MCF 10A (cell line): ENCODE measurements at regions not wholly inside any gene's neighbourhood (a gene's known extent, or its start where the extent isn't known, plus 50 kb on each side); places are given as distances from the start of the nearest gene placed in this dataset.
"Not testable (repeated sequence)": the region's sequence is repeated elsewhere in the genome, so short reads cannot be mapped to it uniquely, and the experiment has no call there.

Source experiments
- BruUV-seq: library from RNA; stranded (reverse); fragments of 400-500 nt; replicated peaks from 2 replicates; lab custom pipeline; 2021; lab: Mats Ljungman, UMichigan
- CTCF ChIA-PET: fragments of 300-600 bp; sonication (Branson Sonifier 250); formaldehyde crosslinking; extraction: SDS; loops from one replicate; lab custom pipeline; 2021; ENCODE audit warnings: antibody characterized with exemption, inconsistent platforms; lab: Yijun Ruan, JAX
- POLR2A ChIA-PET: fragments of 300-600, 350-650 bp; sonication (Branson Sonifier 250); formaldehyde crosslinking; extraction: SDS; loops from one replicate; lab custom pipeline; 2020; ENCODE audit warnings: antibody characterized with exemption, inconsistent platforms; lab: Yijun Ruan, JAX
- DNase-seq: peaks from one replicate; pipeline ENCODE4 v3.0.0-alpha.2; 2018; ENCODE audit not compliant: unreplicated experiment
- H3K27ac Mint-ChIP-seq: one replicate; pipeline ENCODE4 v1.8.0; 2022; ENCODE audit warnings: mild to moderate bottlenecking, low read depth, mixed read lengths; ENCODE audit not compliant: unreplicated experiment
- H3K27me3 Mint-ChIP-seq: one replicate; pipeline ENCODE4 v1.8.0; 2022; ENCODE audit warnings: mixed read lengths; ENCODE audit not compliant: insufficient read depth, unreplicated experiment
- H3K36me3 Mint-ChIP-seq: one replicate; pipeline ENCODE4 v1.8.0; 2022; ENCODE audit warnings: mild to moderate bottlenecking, moderate library complexity, mixed read lengths; ENCODE audit not compliant: insufficient read depth, unreplicated experiment
- H3K4me1 Mint-ChIP-seq: one replicate; pipeline ENCODE4 v1.8.0; 2022; ENCODE audit warnings: mixed read lengths; ENCODE audit not compliant: insufficient read depth, unreplicated experiment
- H3K4me3 Mint-ChIP-seq: one replicate; pipeline ENCODE4 v1.8.0; 2022; ENCODE audit warnings: mild to moderate bottlenecking, moderate library complexity, mixed read lengths; ENCODE audit not compliant: unreplicated experiment
- H3K9me3 Mint-ChIP-seq: one replicate; pipeline ENCODE4 v1.8.0; 2022; ENCODE audit warnings: mixed read lengths; ENCODE audit not compliant: unreplicated experiment
- intact Hi-C: fragments of 100-400 bp; cut with micrococcal nuclease; formaldehyde crosslinking; loops from 2 replicates; pipeline ENCODE4 v1.14.1; 2022
- TF ChIP-seq, protein P1 (sequence below): fragments of 200-600 bp; IDR thresholded peaks from one replicate; pipeline ENCODE4 v1.8.0; 2022; ENCODE audit warnings: antibody characterized with exemption, mild to moderate bottlenecking; ENCODE audit not compliant: unreplicated experiment

DNA sequence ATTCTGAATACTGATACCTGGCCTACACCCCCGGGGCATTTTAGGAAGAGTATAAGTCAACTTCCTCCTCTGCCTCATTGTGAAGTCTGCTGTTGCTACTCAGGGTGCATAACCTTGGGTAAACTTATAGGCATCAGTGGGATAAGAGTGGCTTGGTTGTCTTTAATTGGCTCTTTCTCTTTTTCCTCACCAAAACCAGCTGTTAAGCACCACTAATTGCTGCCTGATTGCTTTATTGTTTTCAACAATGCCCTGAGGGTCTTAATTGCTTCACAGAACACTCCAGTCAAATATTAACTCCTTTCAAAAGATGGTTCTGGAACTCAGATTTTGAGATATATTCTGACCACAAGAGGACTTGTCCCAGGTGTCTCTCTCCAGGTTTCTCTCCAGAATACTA lies 337.0 kb upstream of the MAGEB16 start:
- Mint-ChIP-seq H3K4me1 (no peaks in the 10 kb centered on the region), H3K27me3 (peaks cover 23% of the 10 kb centered on the region), H3K36me3 (no peaks in the 10 kb centered on the region), H3K9me3 (no peaks in the 10 kb centered on the region), H3K4me3 (no peak overlapping the region), H3K27ac (no peak overlapping the region)
- no TSS peak for BruUV-seq
- ChIA-PET CTCF (no interaction called here), POLR2A (no interaction called here)
- TF ChIP-seq, protein P1, sequence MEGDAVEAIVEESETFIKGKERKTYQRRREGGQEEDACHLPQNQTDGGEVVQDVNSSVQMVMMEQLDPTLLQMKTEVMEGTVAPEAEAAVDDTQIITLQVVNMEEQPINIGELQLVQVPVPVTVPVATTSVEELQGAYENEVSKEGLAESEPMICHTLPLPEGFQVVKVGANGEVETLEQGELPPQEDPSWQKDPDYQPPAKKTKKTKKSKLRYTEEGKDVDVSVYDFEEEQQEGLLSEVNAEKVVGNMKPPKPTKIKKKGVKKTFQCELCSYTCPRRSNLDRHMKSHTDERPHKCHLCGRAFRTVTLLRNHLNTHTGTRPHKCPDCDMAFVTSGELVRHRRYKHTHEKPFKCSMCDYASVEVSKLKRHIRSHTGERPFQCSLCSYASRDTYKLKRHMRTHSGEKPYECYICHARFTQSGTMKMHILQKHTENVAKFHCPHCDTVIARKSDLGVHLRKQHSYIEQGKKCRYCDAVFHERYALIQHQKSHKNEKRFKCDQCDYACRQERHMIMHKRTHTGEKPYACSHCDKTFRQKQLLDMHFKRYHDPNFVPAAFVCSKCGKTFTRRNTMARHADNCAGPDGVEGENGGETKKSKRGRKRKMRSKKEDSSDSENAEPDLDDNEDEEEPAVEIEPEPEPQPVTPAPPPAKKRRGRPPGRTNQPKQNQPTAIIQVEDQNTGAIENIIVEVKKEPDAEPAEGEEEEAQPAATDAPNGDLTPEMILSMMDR = no peak
- DNase-seq = no peak
- intact Hi-C loops = no loop called here

DNA sequence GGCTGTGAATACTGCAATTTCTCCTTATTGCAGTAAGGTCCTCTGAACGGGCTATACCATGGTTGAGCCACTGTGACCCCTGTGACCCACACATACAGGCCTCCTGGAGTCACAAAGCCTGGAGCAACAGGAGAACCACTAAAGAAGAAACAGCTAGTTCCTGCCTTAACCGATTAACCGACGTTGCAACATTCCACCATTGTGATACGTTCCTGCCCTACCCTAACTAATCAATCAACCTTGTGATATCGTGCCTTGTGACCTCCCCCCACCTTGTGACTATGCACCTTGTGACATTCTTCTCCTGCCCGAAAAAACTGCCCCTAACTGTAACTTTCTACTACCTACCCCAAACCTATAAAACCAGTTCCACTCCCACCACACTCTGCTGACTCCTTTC lies 301.5 kb upstream of the MAGEB16 start:
- BruUV-seq, CTCF ChIA-PET, H3K27ac Mint-ChIP-seq, H3K4me3 Mint-ChIP-seq, H3K9me3 Mint-ChIP-seq, H3K4me1 Mint-ChIP-seq, DNase-seq, H3K36me3 Mint-ChIP-seq, intact Hi-C loops, POLR2A ChIA-PET: not testable (repeated sequence)
- peaks cover 14% of the 10 kb centered on the region for H3K27me3 Mint-ChIP-seq

DNA sequence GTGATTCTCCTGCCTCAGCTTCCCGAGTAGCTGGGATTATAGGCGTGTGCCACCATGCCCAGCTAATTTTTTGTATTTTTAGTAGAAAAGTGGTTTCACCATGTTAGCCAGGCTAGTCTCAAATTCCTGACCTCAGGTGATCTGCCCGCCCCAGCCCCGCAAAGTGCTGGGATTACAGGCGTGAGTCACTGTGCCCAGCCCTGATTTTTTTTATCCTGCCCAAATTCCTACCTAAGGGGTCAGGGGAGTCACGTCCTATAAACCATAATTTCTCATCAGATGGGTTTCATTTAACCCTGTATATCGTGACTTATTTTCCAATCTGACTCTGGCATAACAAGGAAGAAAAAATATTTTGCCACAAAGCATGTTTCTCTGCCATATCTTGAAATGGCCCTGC lies 300.7 kb upstream of the MAGEB16 start:
- BruUV-seq, H3K36me3 Mint-ChIP-seq, H3K27ac Mint-ChIP-seq, H3K9me3 Mint-ChIP-seq, intact Hi-C loops, H3K4me3 Mint-ChIP-seq, H3K27me3 Mint-ChIP-seq, H3K4me1 Mint-ChIP-seq, POLR2A ChIA-PET: not testable (repeated sequence)
- peak; percentile 20 for DNase-seq
- CTCF ChIA-PET = interaction anchor here (0.5 to 0.7 kb wide), 2 partner anchors 12 to 89 kb away, joined by 5 read pairs; no protein-coding TSS in a partner anchor

DNA sequence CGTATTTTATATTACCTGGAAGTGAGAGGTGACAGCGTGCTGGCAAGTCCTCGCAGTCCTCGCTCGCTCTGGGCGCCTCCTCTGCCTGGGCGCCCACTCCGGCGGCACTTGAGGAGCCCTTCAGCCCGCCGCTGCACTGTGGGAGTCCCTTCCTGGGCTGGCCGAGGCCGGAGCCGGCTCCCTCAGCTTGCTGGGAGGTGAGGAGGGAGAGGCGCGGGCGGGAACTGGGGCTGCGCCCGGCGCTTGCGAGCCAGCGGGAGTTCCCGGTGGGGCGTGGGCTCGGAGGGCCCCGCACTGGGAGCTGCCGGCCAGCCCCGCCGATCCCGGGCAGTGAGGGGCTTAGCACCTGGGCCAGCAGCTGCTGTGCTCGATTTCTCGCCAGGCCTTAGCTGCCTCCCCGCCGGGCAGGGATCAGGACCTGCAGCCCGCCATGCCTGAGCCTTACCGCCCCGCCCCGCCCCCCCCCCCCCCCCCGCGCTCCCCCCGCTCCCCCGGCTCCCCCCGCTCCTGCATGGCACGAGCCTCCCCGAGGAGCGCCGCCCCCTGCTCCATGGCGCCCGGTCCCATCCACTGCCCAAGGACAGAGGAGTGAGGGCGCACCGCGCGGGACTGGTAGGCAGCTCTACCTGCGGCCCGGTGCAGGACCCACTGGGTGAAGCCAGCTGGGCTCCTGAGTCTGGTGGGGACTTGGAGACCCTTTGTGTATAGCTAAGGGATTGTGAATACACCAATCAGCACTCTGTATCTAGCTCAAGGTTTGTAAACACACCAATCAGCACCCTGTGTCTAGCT lies 298.9 kb upstream of the MAGEB16 start:
- BruUV-seq = no TSS peak
- Mint-ChIP-seq H3K27me3 (peaks cover 17% of the 10 kb centered on the region), H3K36me3 (no peaks in the 10 kb centered on the region), H3K27ac (no peak overlapping the region), H3K4me3 (no peak overlapping the region), H3K4me1 (no peaks in the 10 kb centered on the region), H3K9me3 (peaks cover 8% of the 10 kb centered on the region)
- ChIA-PET CTCF (no interaction called here), POLR2A (no interaction called here)
- intact Hi-C loops = no loop called here
- no peak for DNase-seq
- TF ChIP-seq, protein P1 = no peak

DNA sequence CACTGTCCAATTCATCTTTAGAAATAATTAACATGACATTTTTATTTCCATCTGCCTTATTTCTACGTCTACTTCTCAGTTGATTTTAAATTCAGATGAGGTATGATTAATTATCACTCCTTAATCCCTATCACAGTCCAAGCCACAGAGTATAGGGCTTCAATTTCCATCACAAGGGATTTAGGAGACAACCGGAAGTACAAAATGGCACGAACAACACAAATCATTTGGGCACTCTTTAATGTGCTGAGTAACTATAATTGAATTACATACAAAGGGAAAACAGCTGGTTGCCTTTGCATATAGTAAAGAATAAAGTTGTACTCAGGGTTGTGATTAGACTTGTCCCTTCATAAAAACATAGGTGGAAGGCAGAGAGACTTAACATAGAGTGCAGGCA lies 290.4 kb upstream of the MAGEB16 start:
- peaks cover 8% of the 10 kb centered on the region for H3K9me3 Mint-ChIP-seq
- H3K4me3 Mint-ChIP-seq = no peak overlapping the region
- no peaks in the 10 kb centered on the region for H3K4me1 Mint-ChIP-seq
- TF ChIP-seq, protein P1 = no peak
- BruUV-seq = no TSS peak
- POLR2A ChIA-PET = interaction anchor here (0.7 kb wide), 1 partner anchor 43 kb away, joined by 3 read pairs; no protein-coding TSS in a partner anchor
- no peaks in the 10 kb centered on the region for H3K36me3 Mint-ChIP-seq
- no peak overlapping the region for H3K27ac Mint-ChIP-seq
- H3K27me3 Mint-ChIP-seq = peaks cover 66% of the 10 kb centered on the region
- CTCF ChIA-PET = interaction anchor here (0.5 to 1.0 kb wide), 2 partner anchors 127 to 690 kb away, joined by 3 read pairs; no protein-coding TSS in a partner anchor
- intact Hi-C loops = no loop called here
- DNase-seq = no peak

DNA sequence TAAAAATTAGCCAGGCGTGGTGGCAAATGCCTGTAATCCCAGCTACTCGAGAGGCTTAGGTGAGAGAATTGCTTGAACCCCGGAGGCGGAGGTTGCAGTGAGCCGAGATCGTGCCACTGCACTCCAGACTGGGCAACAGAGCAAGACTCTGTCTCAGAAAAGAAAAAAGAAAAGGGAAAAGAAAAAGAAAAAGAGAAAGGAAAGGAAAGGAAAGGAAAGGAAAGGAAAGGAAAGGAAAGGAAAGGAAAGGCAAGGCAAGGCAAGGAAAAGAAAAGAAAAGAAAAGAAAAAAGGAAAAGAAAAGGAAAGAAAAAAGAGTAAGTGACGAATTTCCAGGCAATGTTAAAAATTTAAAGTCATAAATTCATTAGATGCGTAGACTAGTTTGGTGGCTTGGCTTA lies 250.1 kb upstream of the MAGEB16 start:
- POLR2A ChIA-PET = interaction anchor here (1.4 kb wide), 1 partner anchor 46 kb away, joined by 3 read pairs; no protein-coding TSS in a partner anchor
- Mint-ChIP-seq H3K9me3 (peaks cover 18% of the 10 kb centered on the region), H3K27me3 (peaks cover 23% of the 10 kb centered on the region)
- BruUV-seq, intact Hi-C loops, H3K27ac Mint-ChIP-seq, H3K4me3 Mint-ChIP-seq, H3K4me1 Mint-ChIP-seq, DNase-seq, H3K36me3 Mint-ChIP-seq: not testable (repeated sequence)
- CTCF ChIA-PET = interaction anchor here (0.6 kb wide), 1 partner anchor 101 kb away, joined by 3 read pairs; no protein-coding TSS in a partner anchor
